ENCODE measurements at regions not wholly inside any gene's neighbourhood (a gene's known extent, or its start where the extent isn't known, plus 50 kb on each side); places are given as distances from the start of the nearest gene placed in this dataset.
"Not testable (repeated sequence)": the region's sequence is repeated elsewhere in the genome, so short reads cannot be mapped to it uniquely, and the experiment has no call there.

GRCh38 chr5:167857321-167857720 is 434.1 kb upstream of the WWC1 start:
- TF ChIP-seq TCF3 (IDR thresholded peaks at IDR 0.05; ENCODE audit: borderline replicate concordance, insufficient read depth, low read depth, low read length) (no peak), MLLT1 (IDR thresholded peaks at IDR 0.05) (no peak)
- ChIA-PET POLR2A (no interaction called here), SMC1A (ENCODE audit: uncharacterized antibody, unreplicated experiment) (no interaction called here), CTCF (interaction anchor here (1.0 to 1.8 kb wide), 2 partner anchors 190 to 362 kb away, joined by 3 read pairs; no protein-coding TSS in a partner anchor), RAD21 (ENCODE audit: unreplicated experiment) (no interaction called here)
- Histone ChIP-seq H3K27ac (ENCODE audit: control insufficient read depth, insufficient read depth) (no peak overlapping the region), H4K20me1 (ENCODE audit: control insufficient read depth, insufficient read depth) (no peaks in the 10 kb centered on the region), H3K9ac (ENCODE audit: control insufficient read depth, insufficient read depth, low read length) (no peak overlapping the region), H3K4me2 (ENCODE audit: control insufficient read depth, insufficient read depth) (no peak overlapping the region), H3K79me2 (ENCODE audit: control insufficient read depth, insufficient read depth, low read length) (no peaks in the 10 kb centered on the region), H3K4me1 (ENCODE audit: control insufficient read depth, insufficient read depth, low read length) (no peaks in the 10 kb centered on the region), H2AFZ (ENCODE audit: control insufficient read depth, low read depth, low read length) (no peak overlapping the region), H3K36me3 (ENCODE audit: control insufficient read depth in 2 of 2, insufficient read depth in 2 of 2, low read length in 1 of 2) (no peaks in the 10 kb centered on the region), H3K4me3 (no peak overlapping the region), H3K9me3 (replicated peaks; ENCODE audit: control insufficient read depth, insufficient read depth, low read length) (no peaks in the 10 kb centered on the region), H3K27me3 (replicated peaks in 1 of 2; ENCODE audit: control insufficient read depth in 2 of 2, insufficient read depth in 2 of 2, low read length in 1 of 2) (no peaks in the 10 kb centered on the region)
- intact Hi-C loops (cut with micrococcal nuclease; ENCODE audit: unreplicated experiment) = no loop called here
- 2% methylated on average over 3 of the region's 3 CpGs for WGBS (ENCODE audit: insufficient coverage, insufficient replicate concordance, low lambda C conversion rate, missing lambda C conversion rate)
- no peak for ATAC-seq
- FAIRE-seq = no peak
- no TSS peak for BruUV-seq (replicated peaks)
- in situ Hi-C loops (cut with MboI) = no loop called here
- no peak for DNase-seq (ENCODE audit: low read depth, low spot score)

GRCh38 chr5:167858186-167858855 is 433.1 kb upstream of the WWC1 start:
- BruUV-seq (replicated peaks); FAIRE-seq; H3K4me1 ChIP-seq (ENCODE audit: control insufficient read depth, insufficient read depth, low read length); H3K36me3 ChIP-seq (ENCODE audit: control insufficient read depth in 2 of 2, insufficient read depth in 2 of 2, low read length in 1 of 2); H3K4me3 ChIP-seq; intact Hi-C loops (cut with micrococcal nuclease; ENCODE audit: unreplicated experiment); DNase-seq (ENCODE audit: low read depth, low spot score); H3K9me3 ChIP-seq (replicated peaks; ENCODE audit: control insufficient read depth, insufficient read depth, low read length); ATAC-seq; POLR2A ChIA-PET; SMC1A ChIA-PET (ENCODE audit: uncharacterized antibody, unreplicated experiment); H3K9ac ChIP-seq (ENCODE audit: control insufficient read depth, insufficient read depth, low read length); in situ Hi-C loops (cut with MboI); H3K79me2 ChIP-seq (ENCODE audit: control insufficient read depth, insufficient read depth, low read length); H3K4me2 ChIP-seq (ENCODE audit: control insufficient read depth, insufficient read depth); H4K20me1 ChIP-seq (ENCODE audit: control insufficient read depth, insufficient read depth); RAD21 ChIA-PET (ENCODE audit: unreplicated experiment); H3K27me3 ChIP-seq (replicated peaks in 1 of 2; ENCODE audit: control insufficient read depth in 2 of 2, insufficient read depth in 2 of 2, low read length in 1 of 2); H3K27ac ChIP-seq (ENCODE audit: control insufficient read depth, insufficient read depth); CTCF ChIA-PET; H2AFZ ChIP-seq (ENCODE audit: control insufficient read depth, low read depth, low read length): not testable (repeated sequence)
- WGBS (ENCODE audit: insufficient coverage, insufficient replicate concordance, low lambda C conversion rate, missing lambda C conversion rate) = 86% methylated on average over 16 of the region's 50 CpGs

All from GM12878 (cell line).